ENCODE measurements at regions not wholly inside any gene's neighbourhood (a gene's known extent, or its start where the extent isn't known, plus 50 kb on each side); places are given as distances from the start of the nearest gene placed in this dataset.
"Not testable (repeated sequence)": the region's sequence is repeated elsewhere in the genome, so short reads cannot be mapped to it uniquely, and the experiment has no call there.

DNA sequence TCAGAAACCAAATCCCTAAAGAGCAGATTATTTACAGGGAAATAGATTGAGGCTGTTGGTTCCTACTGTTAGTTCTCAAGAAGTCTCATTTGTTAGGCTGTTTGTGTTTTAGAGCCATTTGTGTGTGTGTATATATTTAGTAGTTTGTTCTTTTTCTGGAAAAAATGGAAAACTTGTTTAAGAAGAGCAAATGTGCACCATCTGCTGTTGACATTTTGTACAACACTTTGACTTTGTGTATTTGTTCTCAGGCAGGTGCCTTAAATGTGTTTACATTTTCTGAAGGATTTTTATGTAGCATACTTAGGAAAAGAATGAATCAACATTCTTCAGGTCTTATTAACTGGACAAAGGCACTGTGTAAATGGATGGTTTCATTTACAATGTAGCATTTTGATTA lies 163.7 kb upstream of the FOLH1 start:
- TF ChIP-seq, protein P1, sequence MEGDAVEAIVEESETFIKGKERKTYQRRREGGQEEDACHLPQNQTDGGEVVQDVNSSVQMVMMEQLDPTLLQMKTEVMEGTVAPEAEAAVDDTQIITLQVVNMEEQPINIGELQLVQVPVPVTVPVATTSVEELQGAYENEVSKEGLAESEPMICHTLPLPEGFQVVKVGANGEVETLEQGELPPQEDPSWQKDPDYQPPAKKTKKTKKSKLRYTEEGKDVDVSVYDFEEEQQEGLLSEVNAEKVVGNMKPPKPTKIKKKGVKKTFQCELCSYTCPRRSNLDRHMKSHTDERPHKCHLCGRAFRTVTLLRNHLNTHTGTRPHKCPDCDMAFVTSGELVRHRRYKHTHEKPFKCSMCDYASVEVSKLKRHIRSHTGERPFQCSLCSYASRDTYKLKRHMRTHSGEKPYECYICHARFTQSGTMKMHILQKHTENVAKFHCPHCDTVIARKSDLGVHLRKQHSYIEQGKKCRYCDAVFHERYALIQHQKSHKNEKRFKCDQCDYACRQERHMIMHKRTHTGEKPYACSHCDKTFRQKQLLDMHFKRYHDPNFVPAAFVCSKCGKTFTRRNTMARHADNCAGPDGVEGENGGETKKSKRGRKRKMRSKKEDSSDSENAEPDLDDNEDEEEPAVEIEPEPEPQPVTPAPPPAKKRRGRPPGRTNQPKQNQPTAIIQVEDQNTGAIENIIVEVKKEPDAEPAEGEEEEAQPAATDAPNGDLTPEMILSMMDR (IDR thresholded peaks at IDR 0.05), result peak; percentile 41 to 66 (median 54)
- TF ChIP-seq POLR2A (IDR thresholded peaks at IDR 0.05), result not testable (repeated sequence)

All from right lobe of liver (tissue), 4 donors.